Mesendoderm (in vitro differentiated cells): ENCODE measurements at regions not wholly inside any gene's neighbourhood (a gene's known extent, or its start where the extent isn't known, plus 50 kb on each side); places are given as distances from the start of the nearest gene placed in this dataset.

Source experiments
- DNase-seq: peaks from one replicate; pipeline ENCODE4 v3.0.0; 2013
- H2AK5ac ChIP-seq: 2 replicates; pipeline ENCODE4 v1.6.1; 2013; ENCODE audit warnings: low read length, inconsistent platforms
- H2BK120ac ChIP-seq: 2 replicates; pipeline ENCODE4 v1.6.1; 2013; ENCODE audit warnings: low read depth, mild to moderate bottlenecking, low read length, moderate library complexity, mixed read lengths
- H2BK15ac ChIP-seq: replicated peaks from 2 replicates; pipeline ENCODE4 v1.6.1; 2013; ENCODE audit warnings: low read depth, mild to moderate bottlenecking, moderate library complexity
- H2BK5ac ChIP-seq: 2 replicates; pipeline ENCODE4 v1.6.1; 2013; ENCODE audit warnings: low read length, inconsistent platforms
- H3K18ac ChIP-seq: 2 replicates; pipeline ENCODE4 v1.6.1; 2013; ENCODE audit warnings: mild to moderate bottlenecking, low read length, mixed read lengths
- H3K23ac ChIP-seq: one replicate; pipeline ENCODE4 v1.6.1; 2013; ENCODE audit warnings: low read length
- H3K27ac ChIP-seq: 2 replicates; pipeline ENCODE4 v1.5.1; 2013; ENCODE audit warnings: low read depth, mild to moderate bottlenecking, inconsistent platforms, low read length, moderate library complexity
- H3K27me3 ChIP-seq: 2 replicates; pipeline ENCODE4 v1.6.1; 2013; ENCODE audit warnings: low read length, control low read depth, mild to moderate bottlenecking, inconsistent platforms; ENCODE audit not compliant: insufficient read depth, poor library complexity
- H3K36me3 ChIP-seq: 2 replicates; pipeline ENCODE4 v1.6.1; 2013; ENCODE audit warnings: low read length, inconsistent platforms; ENCODE audit not compliant: control insufficient read depth, insufficient read depth
- H3K4ac ChIP-seq: one replicate; pipeline ENCODE4 v1.6.1; 2013; ENCODE audit warnings: low read depth, mild to moderate bottlenecking, low read length, moderate library complexity
- H3K4me1 ChIP-seq: 2 replicates; pipeline ENCODE4 v1.6.1; 2013; ENCODE audit warnings: low read depth, low read length, inconsistent platforms; ENCODE audit not compliant: control insufficient read depth
- H3K4me2 ChIP-seq: 2 replicates; pipeline ENCODE4 v1.6.1; 2013; ENCODE audit warnings: low read length
- H3K4me3 ChIP-seq: 2 replicates; pipeline ENCODE4 v1.5.1; 2013; ENCODE audit warnings: mild to moderate bottlenecking, low read length
- H3K56ac ChIP-seq: one replicate; pipeline ENCODE4 v1.6.1; 2013; ENCODE audit warnings: low read length
- H3K79me1 ChIP-seq: 2 replicates; pipeline ENCODE4 v1.6.1; 2013; ENCODE audit warnings: low read length, inconsistent platforms
- H3K79me2 ChIP-seq: 2 replicates; pipeline ENCODE4 v1.6.1; 2013; ENCODE audit warnings: mild to moderate bottlenecking, low read length; ENCODE audit not compliant: control insufficient read depth, insufficient read depth
- H3K9ac ChIP-seq: 2 replicates; pipeline ENCODE4 v1.6.1; 2013; ENCODE audit warnings: low read length, inconsistent platforms
- H4K5ac ChIP-seq: one replicate; pipeline ENCODE4 v1.6.1; 2013; ENCODE audit warnings: low read length
- H4K8ac ChIP-seq: one replicate; pipeline ENCODE4 v1.6.1; 2013; ENCODE audit warnings: low read depth, mild to moderate bottlenecking, control low read depth, low read length, moderate library complexity
- WGBS: extraction: QIAGEN DNeasy Blood & Tissue Kit; methylation state at CpG from one replicate; pipeline ENCODE4 v1.1.7; 2013; ENCODE audit warnings: low lambda C conversion rate, missing lambda C conversion rate; ENCODE audit not compliant: insufficient coverage; ENCODE audit errors: extremely low coverage; 5-methylcytosine and 5-hydroxymethylcytosine counted together

DNA sequence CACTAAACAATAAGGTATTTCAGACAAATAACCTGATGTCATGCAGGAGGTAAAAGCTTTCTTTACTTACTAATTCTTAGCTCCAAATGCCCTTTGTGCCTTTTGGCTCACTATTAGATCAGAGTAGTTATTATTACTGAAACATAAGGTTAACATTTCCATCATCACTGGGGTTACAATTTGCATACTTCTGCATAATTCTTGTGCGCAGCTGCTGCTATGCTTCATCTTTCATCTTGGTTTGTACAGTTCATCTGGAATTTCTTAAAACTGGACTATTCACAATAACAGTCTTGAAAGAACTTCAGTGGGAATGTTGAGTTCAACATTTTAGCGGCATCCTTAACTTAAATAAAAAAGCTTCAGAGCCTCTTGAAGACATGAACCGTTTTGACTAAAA, 383.2 kb upstream of the ADAMTS9 start:
- Histone ChIP-seq H3K27me3 (no peaks in the 10 kb centered on the region), H3K9ac (no peak overlapping the region), H2AK5ac (no peak overlapping the region), H4K8ac (no peak overlapping the region), H3K4me1 (no peaks in the 10 kb centered on the region), H3K23ac (no peak overlapping the region), H3K79me1 (no peaks in the 10 kb centered on the region), H3K4me2 (no peak overlapping the region), H2BK5ac (no peak overlapping the region), H3K79me2 (no peaks in the 10 kb centered on the region), H3K4me3 (no peak overlapping the region), H3K36me3 (no peaks in the 10 kb centered on the region), H3K27ac (no peak overlapping the region), H3K18ac (no peak overlapping the region), H4K5ac (no peak overlapping the region), H3K56ac (no peak overlapping the region), H2BK120ac (no peak overlapping the region), H2BK15ac (no peak overlapping the region), H3K4ac (no peak overlapping the region)
- WGBS: no CpG with 5 or more reads among the region's 3 CpGs
- DNase-seq: no peak

DNA sequence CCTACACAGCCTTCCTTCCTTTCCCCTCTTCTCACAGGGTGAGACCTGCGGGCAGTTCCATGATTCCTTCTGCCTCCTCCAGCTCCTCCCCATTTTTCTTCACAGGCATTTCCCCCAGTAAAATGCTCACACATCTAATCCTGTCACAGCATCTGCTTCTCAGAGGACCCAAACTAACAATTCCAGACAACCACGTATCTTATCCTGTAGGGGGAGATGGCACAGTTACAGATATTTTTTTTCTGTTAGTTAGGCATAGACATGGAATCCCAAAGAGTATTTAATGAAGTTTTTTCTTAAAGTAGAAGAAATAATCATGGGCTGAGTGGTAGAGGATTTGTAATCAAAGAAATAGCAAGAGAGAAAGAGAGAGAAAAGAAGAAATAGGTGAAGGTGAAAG, 373.1 kb upstream of the ADAMTS9 start:
- no peaks in the 10 kb centered on the region for H3K79me2 ChIP-seq
- no peak overlapping the region for H3K18ac ChIP-seq
- no peak overlapping the region for H3K9ac ChIP-seq
- no CpG with 5 or more reads among the region's 2 CpGs for WGBS
- no peak overlapping the region for H3K4me3 ChIP-seq
- H3K27me3 ChIP-seq: no peaks in the 10 kb centered on the region
- no peaks in the 10 kb centered on the region for H3K79me1 ChIP-seq
- H3K23ac ChIP-seq: no peak overlapping the region
- no peak overlapping the region for H3K27ac ChIP-seq
- no peaks in the 10 kb centered on the region for H3K36me3 ChIP-seq
- H4K5ac ChIP-seq: no peak overlapping the region
- H2BK120ac ChIP-seq: no peak overlapping the region
- DNase-seq: peak; percentile 31
- no peak overlapping the region for H2BK15ac ChIP-seq
- no peak overlapping the region for H3K4me2 ChIP-seq
- H3K4ac ChIP-seq: no peak overlapping the region
- H3K4me1 ChIP-seq: no peaks in the 10 kb centered on the region
- H2BK5ac ChIP-seq: no peak overlapping the region
- H3K56ac ChIP-seq: no peak overlapping the region
- H4K8ac ChIP-seq: no peak overlapping the region
- H2AK5ac ChIP-seq: no peak overlapping the region

DNA sequence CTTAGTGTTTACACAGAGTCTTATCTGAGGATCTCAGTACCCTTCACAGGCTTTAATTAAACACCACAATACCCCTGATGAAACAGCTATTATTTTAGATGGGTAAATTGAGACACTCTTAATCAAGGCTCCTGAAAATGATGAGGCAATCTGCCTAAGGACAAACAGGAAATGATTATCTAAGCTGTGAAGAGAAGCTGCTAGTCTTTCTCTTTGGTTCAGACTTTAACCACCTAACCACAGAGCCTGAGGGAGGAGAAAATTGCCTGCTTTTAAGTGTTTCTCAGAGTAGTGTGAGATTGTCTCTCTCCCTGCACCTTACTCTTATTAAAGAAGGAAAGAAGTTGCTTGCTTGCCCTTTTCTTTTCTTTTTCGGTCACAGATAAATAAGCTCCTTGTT, 364.3 kb upstream of the ADAMTS9 start:
- H4K5ac ChIP-seq: no peak overlapping the region
- H3K4me2 ChIP-seq: no peak overlapping the region
- H2BK15ac ChIP-seq: no peak overlapping the region
- H3K27me3 ChIP-seq: no peaks in the 10 kb centered on the region
- H2AK5ac ChIP-seq: no peak overlapping the region
- no peak overlapping the region for H3K27ac ChIP-seq
- no peaks in the 10 kb centered on the region for H3K79me1 ChIP-seq
- no peak overlapping the region for H3K9ac ChIP-seq
- H3K4me3 ChIP-seq: no peak overlapping the region
- no peak overlapping the region for H3K23ac ChIP-seq
- WGBS: no CpG with 5 or more reads among the region's 1 CpG
- H4K8ac ChIP-seq: no peak overlapping the region
- H3K56ac ChIP-seq: no peak overlapping the region
- no peak overlapping the region for H2BK5ac ChIP-seq
- peak; percentile 61 for DNase-seq
- no peak overlapping the region for H2BK120ac ChIP-seq
- no peaks in the 10 kb centered on the region for H3K79me2 ChIP-seq
- no peak overlapping the region for H3K4ac ChIP-seq
- H3K36me3 ChIP-seq: no peaks in the 10 kb centered on the region
- H3K4me1 ChIP-seq: no peaks in the 10 kb centered on the region
- H3K18ac ChIP-seq: no peak overlapping the region

DNA sequence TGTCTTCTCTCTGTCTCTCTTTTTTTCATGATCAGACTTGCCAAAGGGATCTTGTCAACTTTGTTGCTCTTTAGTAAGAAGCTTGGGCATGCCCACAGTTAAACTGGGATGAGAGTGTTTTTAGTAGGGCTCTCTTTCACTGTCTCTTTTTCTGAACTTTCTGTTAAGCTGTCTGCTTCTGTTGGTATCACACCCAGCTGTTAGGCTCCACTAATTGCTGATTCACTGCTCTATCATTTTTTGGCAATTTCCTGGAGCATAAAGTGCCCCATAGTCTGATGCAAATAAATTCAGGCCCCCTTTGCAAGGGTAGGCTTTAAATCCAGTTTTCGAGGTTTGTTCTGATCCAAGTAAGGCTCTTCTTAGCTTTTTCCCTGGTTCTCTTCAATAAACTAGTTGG, 360.4 kb upstream of the ADAMTS9 start:
- no peak overlapping the region for H2BK120ac ChIP-seq
- no peak overlapping the region for H3K4ac ChIP-seq
- WGBS: no CpG with 5 or more reads among the region's 1 CpG
- no peak overlapping the region for H3K56ac ChIP-seq
- H3K4me1 ChIP-seq: no peaks in the 10 kb centered on the region
- peak overlapping the region; percentile 76 for H4K8ac ChIP-seq
- no peaks in the 10 kb centered on the region for H3K27me3 ChIP-seq
- H4K5ac ChIP-seq: no peak overlapping the region
- H3K79me2 ChIP-seq: no peaks in the 10 kb centered on the region
- no peaks in the 10 kb centered on the region for H3K36me3 ChIP-seq
- no peak overlapping the region for H3K23ac ChIP-seq
- H3K79me1 ChIP-seq: no peaks in the 10 kb centered on the region
- no peak overlapping the region for H2BK5ac ChIP-seq
- no peak overlapping the region for H2AK5ac ChIP-seq
- DNase-seq: no peak
- H3K9ac ChIP-seq: no peak overlapping the region
- H3K27ac ChIP-seq: no peak overlapping the region
- peak overlapping the region; percentile 60 for H3K18ac ChIP-seq
- no peak overlapping the region for H3K4me2 ChIP-seq
- peak overlapping the region; percentile 45 for H2BK15ac ChIP-seq
- no peak overlapping the region for H3K4me3 ChIP-seq

DNA sequence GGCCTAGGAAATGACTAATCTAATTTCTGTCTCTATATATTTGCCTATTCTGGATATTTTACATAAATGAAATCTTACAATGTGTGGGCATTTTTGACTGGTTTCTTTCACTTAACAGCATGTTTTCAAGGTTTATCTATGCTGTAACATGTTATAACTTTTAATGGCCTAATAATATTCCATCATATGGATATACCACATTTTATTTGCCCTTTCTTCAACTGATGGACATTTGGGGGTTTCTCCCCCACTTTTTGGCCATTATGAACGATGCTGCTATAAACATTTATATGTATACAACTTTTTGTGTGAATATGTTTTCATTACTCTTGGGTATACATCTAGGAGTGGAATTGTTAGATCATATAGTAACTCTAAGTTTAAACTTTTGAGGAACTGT, 357.3 kb upstream of the ADAMTS9 start:
- DNase-seq: no peak
- Histone ChIP-seq H2BK120ac (no peak overlapping the region), H3K79me2 (no peaks in the 10 kb centered on the region), H2BK5ac (no peak overlapping the region), H3K56ac (no peak overlapping the region), H3K9ac (no peak overlapping the region), H3K79me1 (no peaks in the 10 kb centered on the region), H3K4me2 (no peak overlapping the region), H3K4me1 (no peaks in the 10 kb centered on the region), H3K27me3 (no peaks in the 10 kb centered on the region), H3K4me3 (no peak overlapping the region), H2BK15ac (no peak overlapping the region), H3K23ac (no peak overlapping the region), H3K27ac (no peak overlapping the region), H3K36me3 (no peaks in the 10 kb centered on the region), H3K18ac (no peak overlapping the region), H2AK5ac (no peak overlapping the region), H3K4ac (no peak overlapping the region), H4K8ac (no peak overlapping the region), H4K5ac (no peak overlapping the region)
- WGBS: no CpG with 5 or more reads among the region's 1 CpG

DNA sequence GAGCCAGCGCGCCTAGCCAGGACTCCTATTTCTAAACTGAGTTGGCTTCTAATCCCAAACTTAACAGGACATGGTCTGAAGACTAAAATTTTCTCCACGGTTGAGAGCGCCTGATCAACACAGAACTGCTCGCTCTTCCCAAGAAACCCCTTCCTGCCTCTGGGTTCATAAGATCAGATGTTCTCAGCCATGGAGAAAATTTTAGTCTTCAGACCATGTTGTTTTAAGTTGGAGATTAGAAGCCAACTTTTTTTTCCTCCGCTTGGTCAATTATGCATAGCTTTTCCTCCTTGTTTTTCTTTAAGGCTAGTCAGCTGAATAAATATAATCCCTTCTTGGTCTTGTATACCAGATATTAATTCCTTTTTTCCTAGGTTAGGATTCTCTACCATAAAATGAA, 356.6 kb upstream of the ADAMTS9 start:
- no peaks in the 10 kb centered on the region for H3K27me3 ChIP-seq

More for the DNA sequence above, 356.6 kb upstream of the ADAMTS9 start:
- Histone ChIP-seq H3K27ac (no peak overlapping the region), H4K5ac (no peak overlapping the region), H3K79me2 (no peaks in the 10 kb centered on the region), H3K4ac (no peak overlapping the region), H3K79me1 (no peaks in the 10 kb centered on the region), H3K4me2 (no peak overlapping the region), H3K4me3 (no peak overlapping the region), H3K56ac (no peak overlapping the region), H3K9ac (no peak overlapping the region), H2AK5ac (no peak overlapping the region), H2BK5ac (no peak overlapping the region), H2BK120ac (no peak overlapping the region), H4K8ac (no peak overlapping the region), H3K4me1 (no peaks in the 10 kb centered on the region), H3K18ac (no peak overlapping the region), H2BK15ac (no peak overlapping the region), H3K23ac (no peak overlapping the region), H3K36me3 (no peaks in the 10 kb centered on the region)
- no peak for DNase-seq
- WGBS: no CpG with 5 or more reads among the region's 6 CpGs
